Coronary artery (tissue), 2 donors: ENCODE measurements at regions not wholly inside any gene's neighbourhood (a gene's known extent, or its start where the extent isn't known, plus 50 kb on each side); places are given as distances from the start of the nearest gene placed in this dataset.
A peak's percentile ranks its signal among the peaks of the same experiment; 100 is the strongest.

Experiments used
- DNase-seq: peaks from one replicate; pipeline ENCODE4 v3.0.0-alpha.2; 2017; ENCODE audit warnings: low spot score
- H3K27ac ChIP-seq, 2 donors: fragments of 200-600 bp; sonication (generic); one replicate each; pipeline ENCODE4 v1.5.1; 2016 to 2019
- H3K4me3 ChIP-seq: fragments of 200-600 bp; sonication (generic); 2 replicates; pipeline ENCODE4 v1.5.1; 2016; ENCODE audit warnings: mild to moderate bottlenecking, moderate library complexity
- CTCF ChIP-seq: fragments of 200-600 bp; sonication (generic); IDR thresholded peaks from one replicate; pipeline ENCODE4 v1.5.1; 2019; ENCODE audit warnings: antibody characterized with exemption

- TF ChIP-seq CTCF = no peak
- H3K4me3 ChIP-seq = no peak overlapping the region
- no peak overlapping the region for H3K27ac ChIP-seq
- DNase-seq = no peak
Measured at GRCh38 chr22:19630614-19631013, 83.7 kb upstream of the SEPTIN5 start.

- TF ChIP-seq CTCF = no peak
- DNase-seq = peak; percentile 56
- H3K27ac ChIP-seq = no peak overlapping the region
- H3K4me3 ChIP-seq = no peak overlapping the region
Measured at GRCh38 chr22:19631899-19632667, 82.2 kb upstream of the SEPTIN5 start.

- TF ChIP-seq CTCF = no peak
- peak; percentile 63 for DNase-seq
- no peak overlapping the region for H3K27ac ChIP-seq
- H3K4me3 ChIP-seq = no peak overlapping the region
Measured at GRCh38 chr22:19632668-19633148, 81.6 kb upstream of the SEPTIN5 start.

GRCh38 chr22:19634226-19634975, 79.9 kb upstream of the SEPTIN5 start:
- Histone ChIP-seq H3K27ac (no peak overlapping the region), H3K4me3 (no peak overlapping the region)
- TF ChIP-seq CTCF = no peak
- peak; percentile 29 for DNase-seq

- Histone ChIP-seq H3K27ac (no peak overlapping the region), H3K4me3 (no peak overlapping the region)
- no peak for TF ChIP-seq CTCF
- peak; percentile 31 for DNase-seq
Measured at GRCh38 chr22:19635644-19636043, 78.7 kb upstream of the SEPTIN5 start.

GRCh38 chr22:19636696-19637407, 77.5 kb upstream of the SEPTIN5 start:
- Histone ChIP-seq H3K27ac (no peak overlapping the region), H3K4me3 (no peak overlapping the region)
- TF ChIP-seq CTCF = no peak
- DNase-seq = peak; percentile 68
